HFF-Myc (cell line): ENCODE measurements at regions not wholly inside any gene's neighbourhood (a gene's known extent, or its start where the extent isn't known, plus 50 kb on each side); places are given as distances from the start of the nearest gene placed in this dataset.
"Not testable (repeated sequence)": the region's sequence is repeated elsewhere in the genome, so short reads cannot be mapped to it uniquely, and the experiment has no call there.

Source experiments
- DNase-seq: peaks from one replicate; pipeline ENCODE4 v3.0.0-alpha.2; 2011; ENCODE audit warnings: low read depth; ENCODE audit errors: extremely low read depth
- H3K4me3 ChIP-seq: replicated peaks from 2 replicates; pipeline ENCODE4 v1.5.1; 2011; ENCODE audit warnings: low read depth, mild to moderate bottlenecking, control low read depth, low read length
- CTCF ChIP-seq: IDR thresholded peaks from 2 replicates; pipeline ENCODE4 v1.5.1; 2012; ENCODE audit warnings: mild to moderate bottlenecking, low read depth, low read length, control low read depth; ENCODE audit errors: missing control alignments

- no peak for DNase-seq
- H3K4me3 ChIP-seq: no peak overlapping the region
- TF ChIP-seq CTCF: no peak
Measured at GRCh38 chr5:163293836-163294235, 143.6 kb upstream of the CCNG1 start.

GRCh38 chr5:163303718-163304117, 133.7 kb upstream of the CCNG1 start:
- no peak overlapping the region for H3K4me3 ChIP-seq

GRCh38 chr5:163305655-163306054, 131.7 kb upstream of the CCNG1 start:
- DNase-seq: no peak
- H3K4me3 ChIP-seq: no peak overlapping the region
- no peak for TF ChIP-seq CTCF

More at GRCh38 chr5:163303718-163304117, 133.7 kb upstream of the CCNG1 start:
- no peak for DNase-seq
- TF ChIP-seq CTCF: no peak

GRCh38 chr5:163306421-163306820, 131.0 kb upstream of the CCNG1 start:
- no peak for DNase-seq
- TF ChIP-seq CTCF: no peak
- H3K4me3 ChIP-seq: no peak overlapping the region

GRCh38 chr5:163309914-163310313, 127.5 kb upstream of the CCNG1 start:
- DNase-seq: no peak
- no peak overlapping the region for H3K4me3 ChIP-seq
- no peak for TF ChIP-seq CTCF

GRCh38 chr5:163310997-163311396, 126.4 kb upstream of the CCNG1 start:
- no peak overlapping the region for H3K4me3 ChIP-seq
- no peak for TF ChIP-seq CTCF
- DNase-seq: no peak

GRCh38 chr5:163312598-163312997, 124.8 kb upstream of the CCNG1 start:
- TF ChIP-seq CTCF: no peak
- H3K4me3 ChIP-seq: no peak overlapping the region
- no peak for DNase-seq

GRCh38 chr5:163313049-163313448, 124.3 kb upstream of the CCNG1 start:
- not testable (repeated sequence) for H3K4me3 ChIP-seq, DNase-seq

- DNase-seq, H3K4me3 ChIP-seq: not testable (repeated sequence)
Measured at GRCh38 chr5:163316374-163316773, 121.0 kb upstream of the CCNG1 start.
